ENCODE measurements at regions not wholly inside any gene's neighbourhood (a gene's known extent, or its start where the extent isn't known, plus 50 kb on each side); places are given as distances from the start of the nearest gene placed in this dataset.
"Not testable (repeated sequence)": the region's sequence is repeated elsewhere in the genome, so short reads cannot be mapped to it uniquely, and the experiment has no call there.

DNA sequence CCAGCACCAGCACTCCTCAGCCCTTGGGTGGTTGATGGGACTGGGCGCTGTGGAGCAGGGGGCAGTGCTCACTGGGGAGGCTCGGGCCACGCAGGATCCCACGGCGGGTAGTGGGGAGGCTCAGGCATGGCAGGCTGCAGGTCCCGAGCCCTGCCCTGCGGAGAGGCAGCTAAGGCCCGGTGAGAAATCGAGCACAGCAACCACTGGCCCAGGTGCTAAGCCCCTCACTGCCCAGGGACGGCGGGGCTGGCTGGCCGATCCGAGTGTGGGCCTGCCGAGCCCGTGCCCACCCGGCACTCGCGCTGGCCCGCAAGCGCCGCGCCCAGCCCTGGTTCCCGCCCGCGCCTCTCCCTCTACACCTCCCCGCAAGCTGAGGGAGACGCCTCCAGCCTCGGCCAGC lies 56.0 kb upstream of the ZNF195 start (continued):
- TF ChIP-seq ZNF366 (tag by site-specific recombination; conservative IDR thresholded peaks at IDR 0.05) (no peak), ZNF530 (tag by site-specific recombination; IDR thresholded peaks at IDR 0.05; ENCODE audit: low read depth) (no peak)
- TF ChIP-seq, protein P1, sequence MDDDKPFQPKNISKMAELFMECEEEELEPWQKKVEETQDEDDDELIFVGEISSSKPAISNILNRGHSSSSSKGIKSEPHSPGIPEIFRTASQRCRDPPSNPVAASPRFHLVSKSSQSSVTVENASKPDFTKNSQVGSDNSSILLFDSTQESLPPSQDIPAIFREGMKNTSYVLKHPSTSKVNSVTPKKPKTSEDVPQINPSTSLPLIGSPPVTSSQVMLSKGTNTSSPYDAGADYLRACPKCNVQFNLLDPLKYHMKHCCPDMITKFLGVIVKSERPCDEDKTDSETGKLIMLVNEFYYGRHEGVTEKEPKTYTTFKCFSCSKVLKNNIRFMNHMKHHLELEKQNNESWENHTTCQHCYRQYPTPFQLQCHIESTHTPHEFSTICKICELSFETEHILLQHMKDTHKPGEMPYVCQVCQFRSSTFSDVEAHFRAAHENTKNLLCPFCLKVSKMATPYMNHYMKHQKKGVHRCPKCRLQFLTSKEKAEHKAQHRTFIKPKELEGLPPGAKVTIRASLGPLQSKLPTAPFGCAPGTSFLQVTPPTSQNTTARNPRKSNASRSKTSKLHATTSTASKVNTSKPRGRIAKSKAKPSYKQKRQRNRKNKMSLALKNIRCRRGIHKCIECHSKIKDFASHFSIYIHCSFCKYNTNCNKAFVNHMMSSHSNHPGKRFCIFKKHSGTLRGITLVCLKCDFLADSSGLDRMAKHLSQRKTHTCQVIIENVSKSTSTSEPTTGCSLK (tag by site-specific recombination; IDR thresholded peaks at IDR 0.05) = no peak

DNA sequence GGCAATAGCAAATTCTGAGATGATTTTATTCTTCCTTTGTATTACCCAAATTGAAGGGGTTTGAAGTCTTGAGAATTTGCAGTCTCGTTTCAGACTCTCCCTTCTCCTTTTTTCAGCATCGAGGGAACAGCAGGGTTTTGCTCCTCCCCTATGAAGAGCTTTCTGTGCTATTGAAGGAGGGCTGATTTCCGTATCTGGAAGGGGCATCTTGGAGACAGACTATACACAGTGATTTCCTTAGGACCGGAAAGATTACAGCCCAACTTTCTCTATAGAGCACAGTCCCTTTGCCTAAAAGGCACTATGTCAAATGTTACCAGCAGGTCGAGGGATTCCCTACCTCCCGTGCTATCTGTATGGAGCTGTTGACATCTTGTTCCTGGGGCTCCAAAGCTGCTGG lies 50.2 kb upstream of the ZNF195 start:
- POLR2A ChIA-PET; H3K9me3 ChIP-seq (ENCODE audit: control insufficient read depth, insufficient read depth, low read depth, low read length); H3K4me1 ChIP-seq (ENCODE audit: control insufficient read depth, insufficient read depth, low read length); H3K27ac ChIP-seq (ENCODE audit: extremely low read depth, low read depth, low read length); H3K4me3 ChIP-seq (ENCODE audit: low read depth, low read length); H3K36me3 ChIP-seq (ENCODE audit: control insufficient read depth in 2 of 2, insufficient read depth in 1 of 2, low read length in 2 of 2): not testable (repeated sequence)
- CTCF ChIA-PET = interaction anchor here (0.6 to 1.2 kb wide), 2 partner anchors 88 to 378 kb away, joined by 3 to 4 read pairs; no protein-coding TSS in a partner anchor
- TF ChIP-seq ZNF341 (tag by site-specific recombination; IDR thresholded peaks at IDR 0.05; ENCODE audit: low read depth) = peak; percentile 68
